ENCODE measurements at regions not wholly inside any gene's neighbourhood (a gene's known extent, or its start where the extent isn't known, plus 50 kb on each side); places are given as distances from the start of the nearest gene placed in this dataset.

GRCh38 chr4:110949542-110949941 is 326.7 kb upstream of the PITX2 start:
- H3K36me3 ChIP-seq (ENCODE audit: insufficient read depth, low read length), result no peaks in the 10 kb centered on the region
- H3K27me3 ChIP-seq (ENCODE audit: insufficient read depth, low read length), result no peaks in the 10 kb centered on the region
- H3K4me1 ChIP-seq (ENCODE audit: control insufficient read depth, insufficient read depth, low read length, unreplicated experiment), result no peaks in the 10 kb centered on the region

GRCh38 chr4:110950731-110951130 is 327.9 kb upstream of the PITX2 start:
- Histone ChIP-seq H3K27me3 (ENCODE audit: insufficient read depth, low read length) (no peaks in the 10 kb centered on the region), H3K36me3 (ENCODE audit: insufficient read depth, low read length) (no peaks in the 10 kb centered on the region), H2AFZ (ENCODE audit: low read length, unreplicated experiment) (no peak overlapping the region), H3K4me1 (ENCODE audit: control insufficient read depth, insufficient read depth, low read length, unreplicated experiment) (no peaks in the 10 kb centered on the region), H3K27ac (ENCODE audit: low read depth, low read length) (no peak overlapping the region), H3K79me2 (ENCODE audit: control insufficient read depth, insufficient read depth, low read length, unreplicated experiment) (no peaks in the 10 kb centered on the region), H3K4me3 (ENCODE audit: low read depth, low read length) (no peak overlapping the region)

More at GRCh38 chr4:110949542-110949941, 326.7 kb upstream of the PITX2 start:
- H2AFZ ChIP-seq (ENCODE audit: low read length, unreplicated experiment), result no peak overlapping the region
- H3K27ac ChIP-seq (ENCODE audit: low read depth, low read length), result no peak overlapping the region
- no peaks in the 10 kb centered on the region for H3K79me2 ChIP-seq (ENCODE audit: control insufficient read depth, insufficient read depth, low read length, unreplicated experiment)
- H3K4me3 ChIP-seq (ENCODE audit: low read depth, low read length), result no peak overlapping the region

- Histone ChIP-seq H2AFZ (ENCODE audit: low read length, unreplicated experiment) (no peak overlapping the region), H3K4me3 (ENCODE audit: low read depth, low read length) (no peak overlapping the region), H3K27me3 (ENCODE audit: insufficient read depth, low read length) (no peaks in the 10 kb centered on the region), H3K36me3 (ENCODE audit: insufficient read depth, low read length) (no peaks in the 10 kb centered on the region), H3K27ac (ENCODE audit: low read depth, low read length) (no peak overlapping the region), H3K4me1 (ENCODE audit: control insufficient read depth, insufficient read depth, low read length, unreplicated experiment) (no peaks in the 10 kb centered on the region), H3K79me2 (ENCODE audit: control insufficient read depth, insufficient read depth, low read length, unreplicated experiment) (no peaks in the 10 kb centered on the region)
Observed at GRCh38 chr4:110953191-110953590, 330.3 kb upstream of the PITX2 start.

GRCh38 chr4:110953898-110954297 is 331.0 kb upstream of the PITX2 start:
- Histone ChIP-seq H3K79me2 (ENCODE audit: control insufficient read depth, insufficient read depth, low read length, unreplicated experiment) (no peaks in the 10 kb centered on the region), H3K4me3 (ENCODE audit: low read depth, low read length) (no peak overlapping the region), H3K36me3 (ENCODE audit: insufficient read depth, low read length) (no peaks in the 10 kb centered on the region), H3K27ac (ENCODE audit: low read depth, low read length) (no peak overlapping the region), H3K27me3 (ENCODE audit: insufficient read depth, low read length) (no peaks in the 10 kb centered on the region), H3K4me1 (ENCODE audit: control insufficient read depth, insufficient read depth, low read length, unreplicated experiment) (no peaks in the 10 kb centered on the region), H2AFZ (ENCODE audit: low read length, unreplicated experiment) (no peak overlapping the region)

GRCh38 chr4:110955748-110956147 is 332.9 kb upstream of the PITX2 start:
- H2AFZ ChIP-seq (ENCODE audit: low read length, unreplicated experiment), result no peak overlapping the region
- H3K36me3 ChIP-seq (ENCODE audit: insufficient read depth, low read length), result no peaks in the 10 kb centered on the region
- no peaks in the 10 kb centered on the region for H3K79me2 ChIP-seq (ENCODE audit: control insufficient read depth, insufficient read depth, low read length, unreplicated experiment)
- H3K27me3 ChIP-seq (ENCODE audit: insufficient read depth, low read length), result peaks cover 11% of the 10 kb centered on the region
- H3K4me1 ChIP-seq (ENCODE audit: control insufficient read depth, insufficient read depth, low read length, unreplicated experiment), result no peaks in the 10 kb centered on the region
- no peak overlapping the region for H3K27ac ChIP-seq (ENCODE audit: low read depth, low read length)
- H3K4me3 ChIP-seq (ENCODE audit: low read depth, low read length), result no peak overlapping the region

- H3K27ac ChIP-seq (ENCODE audit: low read depth, low read length), result no peak overlapping the region
- H3K4me1 ChIP-seq (ENCODE audit: control insufficient read depth, insufficient read depth, low read length, unreplicated experiment), result no peaks in the 10 kb centered on the region
- no peak overlapping the region for H2AFZ ChIP-seq (ENCODE audit: low read length, unreplicated experiment)
- no peaks in the 10 kb centered on the region for H3K36me3 ChIP-seq (ENCODE audit: insufficient read depth, low read length)
- H3K79me2 ChIP-seq (ENCODE audit: control insufficient read depth, insufficient read depth, low read length, unreplicated experiment), result no peaks in the 10 kb centered on the region
- no peak overlapping the region for H3K4me3 ChIP-seq (ENCODE audit: low read depth, low read length)
- peaks cover 44% of the 10 kb centered on the region for H3K27me3 ChIP-seq (ENCODE audit: insufficient read depth, low read length)
Observed at GRCh38 chr4:110959041-110959643, 336.3 kb upstream of the PITX2 start.

- H3K79me2 ChIP-seq (ENCODE audit: control insufficient read depth, insufficient read depth, low read length, unreplicated experiment), result no peaks in the 10 kb centered on the region
- no peak overlapping the region for H3K4me3 ChIP-seq (ENCODE audit: low read depth, low read length)
- H3K36me3 ChIP-seq (ENCODE audit: insufficient read depth, low read length), result no peaks in the 10 kb centered on the region
- H3K4me1 ChIP-seq (ENCODE audit: control insufficient read depth, insufficient read depth, low read length, unreplicated experiment), result no peaks in the 10 kb centered on the region
- H3K27ac ChIP-seq (ENCODE audit: low read depth, low read length), result no peak overlapping the region
- no peak overlapping the region for H2AFZ ChIP-seq (ENCODE audit: low read length, unreplicated experiment)
- peaks cover 59% of the 10 kb centered on the region for H3K27me3 ChIP-seq (ENCODE audit: insufficient read depth, low read length)
Observed at GRCh38 chr4:110961066-110961465, 338.2 kb upstream of the PITX2 start.

GRCh38 chr4:110962616-110963015 is 339.7 kb upstream of the PITX2 start:
- Histone ChIP-seq H3K4me1 (ENCODE audit: control insufficient read depth, insufficient read depth, low read length, unreplicated experiment) (no peaks in the 10 kb centered on the region), H3K79me2 (ENCODE audit: control insufficient read depth, insufficient read depth, low read length, unreplicated experiment) (no peaks in the 10 kb centered on the region), H3K27me3 (ENCODE audit: insufficient read depth, low read length) (peaks cover 70% of the 10 kb centered on the region), H3K27ac (ENCODE audit: low read depth, low read length) (no peak overlapping the region), H3K4me3 (ENCODE audit: low read depth, low read length) (no peak overlapping the region), H2AFZ (ENCODE audit: low read length, unreplicated experiment) (no peak overlapping the region), H3K36me3 (ENCODE audit: insufficient read depth, low read length) (no peaks in the 10 kb centered on the region)

- H3K4me1 ChIP-seq (ENCODE audit: control insufficient read depth, insufficient read depth, low read length, unreplicated experiment), result no peaks in the 10 kb centered on the region
- no peak overlapping the region for H3K4me3 ChIP-seq (ENCODE audit: low read depth, low read length)
- no peaks in the 10 kb centered on the region for H3K36me3 ChIP-seq (ENCODE audit: insufficient read depth, low read length)
- H3K27ac ChIP-seq (ENCODE audit: low read depth, low read length), result no peak overlapping the region
- peaks cover 80% of the 10 kb centered on the region for H3K27me3 ChIP-seq (ENCODE audit: insufficient read depth, low read length)
- no peaks in the 10 kb centered on the region for H3K79me2 ChIP-seq (ENCODE audit: control insufficient read depth, insufficient read depth, low read length, unreplicated experiment)
- H2AFZ ChIP-seq (ENCODE audit: low read length, unreplicated experiment), result no peak overlapping the region
Observed at GRCh38 chr4:110963662-110964280, 340.9 kb upstream of the PITX2 start.

GRCh38 chr4:110967936-110968335 is 345.1 kb upstream of the PITX2 start:
- Histone ChIP-seq H3K36me3 (ENCODE audit: insufficient read depth, low read length) (no peaks in the 10 kb centered on the region), H3K4me1 (ENCODE audit: control insufficient read depth, insufficient read depth, low read length, unreplicated experiment) (no peaks in the 10 kb centered on the region), H3K27ac (ENCODE audit: low read depth, low read length) (no peak overlapping the region), H3K79me2 (ENCODE audit: control insufficient read depth, insufficient read depth, low read length, unreplicated experiment) (no peaks in the 10 kb centered on the region), H3K4me3 (ENCODE audit: low read depth, low read length) (no peak overlapping the region), H2AFZ (ENCODE audit: low read length, unreplicated experiment) (no peak overlapping the region), H3K27me3 (ENCODE audit: insufficient read depth, low read length) (peaks cover 71% of the 10 kb centered on the region)

- no peak overlapping the region for H2AFZ ChIP-seq (ENCODE audit: low read length, unreplicated experiment)
Observed at GRCh38 chr4:110970642-110971041, 347.8 kb upstream of the PITX2 start.

More at GRCh38 chr4:110970642-110971041, 347.8 kb upstream of the PITX2 start:
- H3K79me2 ChIP-seq (ENCODE audit: control insufficient read depth, insufficient read depth, low read length, unreplicated experiment), result no peaks in the 10 kb centered on the region
- H3K36me3 ChIP-seq (ENCODE audit: insufficient read depth, low read length), result no peaks in the 10 kb centered on the region
- H3K4me3 ChIP-seq (ENCODE audit: low read depth, low read length), result no peak overlapping the region
- no peaks in the 10 kb centered on the region for H3K4me1 ChIP-seq (ENCODE audit: control insufficient read depth, insufficient read depth, low read length, unreplicated experiment)
- H3K27ac ChIP-seq (ENCODE audit: low read depth, low read length), result no peak overlapping the region
- H3K27me3 ChIP-seq (ENCODE audit: insufficient read depth, low read length), result peaks cover 65% of the 10 kb centered on the region
